Ovary (tissue), 3 donors: ENCODE measurements at regions not wholly inside any gene's neighbourhood (a gene's known extent, or its start where the extent isn't known, plus 50 kb on each side); places are given as distances from the start of the nearest gene placed in this dataset.

ENCODE experiments used
- CTCF ChIP-seq, 3 donors: fragments of 450-650 bp in 2 of 3; fragments of 200-600 bp in 1 of 3; IDR thresholded peaks; one replicate each; pipeline versions ENCODE4 v1.5.1 to v1.8.0; 2016 to 2022; ENCODE audit warnings: antibody characterized with exemption in 3 of 3, mild to moderate bottlenecking in 1 of 3
- EP300 ChIP-seq: sonication (generic); formaldehyde crosslinking; IDR thresholded peaks from one replicate; pipeline ENCODE4 v1.6.1; 2017; ENCODE audit warnings: antibody characterized with exemption
- POLR2A ChIP-seq: fragments of 450-650 bp; IDR thresholded peaks from one replicate; pipeline ENCODE4 v1.6.1; 2017; ENCODE audit warnings: antibody characterized with exemption, mild to moderate bottlenecking, moderate library complexity
- donor health status: DM: no; HTN: no; CAD: no.

- TF ChIP-seq POLR2A (no peak), CTCF (IDR thresholded peaks at IDR 0.05) (no peak), EP300 (no peak)
These were observed 214.8 kb downstream of the MC4R start for GRCh38 chr18:60157810-60158209.
